NCI-H146 treated with DMSO at 0.1 percent for 48 hours (cell line): ENCODE measurements at regions not wholly inside any gene's neighbourhood (a gene's known extent, or its start where the extent isn't known, plus 50 kb on each side); places are given as distances from the start of the nearest gene placed in this dataset.
"Not testable (repeated sequence)": the region's sequence is repeated elsewhere in the genome, so short reads cannot be mapped to it uniquely, and the experiment has no call there.

Experiments
- DNase-seq: peaks from one replicate; lab custom pipeline; 2025; ENCODE audit not compliant: unreplicated experiment; lab: John Stamatoyannopoulos, UW

DNA sequence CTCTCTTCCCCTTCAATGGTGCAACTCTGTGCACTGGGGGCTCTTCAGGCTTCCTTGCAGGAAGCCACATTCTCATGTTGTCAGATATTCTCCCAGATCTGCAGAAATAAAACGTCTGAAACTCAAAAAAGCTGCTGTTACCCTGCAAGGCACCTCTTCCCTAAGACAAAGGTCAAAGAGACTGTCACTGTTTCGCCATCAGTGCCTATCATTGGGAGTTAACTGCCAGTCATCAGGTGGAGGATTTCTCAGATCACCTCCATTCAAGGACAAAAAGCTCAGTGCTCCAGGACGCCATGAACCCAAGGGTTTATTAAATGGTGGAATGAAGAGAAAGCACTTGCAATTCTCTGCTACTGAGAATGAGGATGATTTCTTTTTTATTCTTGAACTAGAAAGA, 144.6 kb upstream of the PALS2 start:
- DNase-seq, result no peak

DNA sequence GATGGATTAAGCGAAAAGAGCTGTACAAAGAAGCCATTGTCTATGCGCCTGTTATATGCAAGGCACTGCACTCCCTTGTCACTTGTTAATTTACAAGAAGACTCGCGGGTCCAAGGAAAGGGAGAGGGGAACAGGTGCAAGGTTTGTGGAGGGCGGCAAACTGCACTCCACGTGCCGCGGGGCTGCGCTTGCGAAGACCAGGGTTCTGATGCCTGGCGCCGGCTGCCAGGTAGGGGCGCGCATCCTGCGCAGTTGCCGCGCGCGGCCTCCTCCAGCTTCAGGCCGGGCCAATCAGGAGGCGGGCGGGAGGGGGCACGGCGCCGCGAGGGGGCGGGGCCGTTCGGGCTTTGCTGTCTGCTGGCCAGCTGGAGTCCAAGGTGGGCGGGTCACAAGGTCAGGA, 140.6 kb upstream of the PALS2 start:
- no peak for DNase-seq

DNA sequence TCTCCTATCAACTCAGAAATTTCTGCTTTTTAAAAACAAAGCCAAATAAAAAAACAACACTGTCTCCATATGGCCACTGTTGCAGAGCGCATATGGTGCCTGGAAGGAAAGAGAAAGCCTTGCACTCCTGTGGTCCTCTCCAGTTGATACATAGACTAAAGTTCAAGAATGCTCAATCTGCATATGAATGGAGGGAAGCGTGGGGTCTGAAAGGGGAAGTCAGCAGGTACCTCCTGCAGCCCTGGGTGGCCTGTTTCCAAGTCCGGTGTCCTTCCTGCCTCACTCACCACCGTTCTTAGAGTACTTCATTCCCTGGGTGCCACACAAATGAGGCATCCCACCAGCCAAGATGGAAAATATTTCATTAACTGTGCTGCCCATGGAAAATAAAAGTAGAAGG, 138.3 kb upstream of the PALS2 start:
- DNase-seq, result peak; percentile 44

DNA sequence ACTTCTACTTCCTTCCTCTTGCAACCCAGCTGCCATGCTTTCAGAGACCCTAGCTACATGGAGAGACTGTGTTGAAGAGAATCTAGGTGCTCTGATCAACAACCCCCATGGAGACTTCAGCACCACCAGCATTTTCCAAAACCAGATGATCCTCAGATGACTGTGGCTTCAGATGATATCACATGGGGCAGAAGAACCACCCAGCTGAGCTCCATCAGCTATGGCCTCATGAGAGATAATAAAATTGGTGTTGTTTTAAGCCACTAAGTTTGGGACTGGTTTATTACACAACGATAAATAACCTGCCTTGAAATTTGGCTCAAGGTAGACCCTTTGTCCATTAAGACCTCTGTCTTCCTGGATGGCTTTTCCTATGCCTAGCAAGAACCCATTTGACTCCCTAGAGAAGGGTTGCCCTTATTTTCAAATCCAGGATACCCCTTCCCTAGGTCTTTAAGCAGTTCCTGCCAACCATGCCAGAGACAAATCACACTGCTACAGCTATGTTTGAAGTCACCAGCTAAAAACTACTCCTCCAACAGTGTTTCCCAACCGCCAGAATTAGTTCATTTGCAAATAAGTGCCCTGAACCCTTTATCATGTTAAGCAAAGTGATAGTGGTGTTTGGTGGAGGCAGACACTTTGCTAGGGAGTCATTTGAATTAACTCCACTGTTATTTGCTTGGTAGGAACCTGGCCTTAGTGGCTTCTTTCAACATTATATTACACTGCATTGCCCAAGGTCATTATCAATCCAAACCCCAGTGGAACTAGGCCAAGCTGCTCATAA, 136.9 kb upstream of the PALS2 start:
- DNase-seq, result no peak

DNA sequence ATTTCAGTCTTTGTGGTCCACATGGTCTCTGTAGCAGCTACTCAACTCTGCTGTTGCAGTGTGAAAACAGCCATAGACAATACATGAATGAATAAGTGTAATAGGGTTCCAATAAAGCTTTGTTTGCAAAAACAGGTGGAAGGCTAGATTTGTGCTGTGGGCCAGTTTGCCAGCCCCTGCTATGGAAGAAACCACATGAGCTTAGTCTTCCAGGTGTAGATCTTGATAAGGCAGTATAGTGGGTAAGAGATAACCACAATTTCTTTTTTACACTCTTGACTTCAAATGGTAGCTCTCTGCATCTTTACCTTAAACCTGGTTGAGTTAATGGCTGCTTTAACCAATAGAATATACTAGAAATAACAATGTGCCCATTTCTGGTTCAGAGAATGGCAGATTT, 135.0 kb upstream of the PALS2 start:
- no peak for DNase-seq

DNA sequence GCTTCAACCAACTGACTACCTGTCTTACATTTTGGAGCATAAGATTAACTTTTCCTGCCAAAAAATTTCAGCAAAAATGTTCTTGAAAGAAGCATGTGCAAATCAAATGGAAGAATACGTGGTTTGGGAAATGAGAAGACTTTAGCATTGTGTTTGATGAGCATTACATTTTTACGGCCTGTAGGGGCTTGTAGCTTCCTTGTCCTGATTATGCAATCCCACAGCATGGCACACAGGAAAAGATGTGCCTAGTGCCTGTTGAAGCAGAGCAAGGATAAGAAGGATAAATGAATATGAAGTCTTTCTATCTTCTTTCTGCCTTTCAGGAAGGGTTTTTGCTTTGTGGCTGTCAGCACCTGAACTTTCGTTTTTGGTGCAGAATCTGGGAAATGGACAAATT, 134.1 kb upstream of the PALS2 start:
- DNase-seq, result not testable (repeated sequence)

DNA sequence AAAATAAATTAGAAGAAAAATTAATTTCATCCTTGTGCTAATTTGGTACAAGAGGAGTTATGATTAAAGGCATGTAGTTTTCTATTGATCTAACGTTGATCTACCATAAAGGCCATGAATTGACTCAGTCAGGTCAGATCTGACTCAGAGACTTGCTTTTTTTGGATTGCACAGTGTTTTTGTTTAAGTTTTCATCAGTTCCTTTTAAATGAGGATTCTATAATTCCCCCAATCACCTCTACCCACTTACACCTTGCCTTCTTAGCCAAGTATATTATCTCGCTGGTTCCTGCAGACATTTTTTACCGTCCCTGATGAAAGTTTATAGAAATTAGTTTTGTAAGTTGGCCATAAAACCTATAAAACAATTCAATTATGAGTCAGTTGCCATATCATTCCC, 132.4 kb upstream of the PALS2 start:
- no peak for DNase-seq

DNA sequence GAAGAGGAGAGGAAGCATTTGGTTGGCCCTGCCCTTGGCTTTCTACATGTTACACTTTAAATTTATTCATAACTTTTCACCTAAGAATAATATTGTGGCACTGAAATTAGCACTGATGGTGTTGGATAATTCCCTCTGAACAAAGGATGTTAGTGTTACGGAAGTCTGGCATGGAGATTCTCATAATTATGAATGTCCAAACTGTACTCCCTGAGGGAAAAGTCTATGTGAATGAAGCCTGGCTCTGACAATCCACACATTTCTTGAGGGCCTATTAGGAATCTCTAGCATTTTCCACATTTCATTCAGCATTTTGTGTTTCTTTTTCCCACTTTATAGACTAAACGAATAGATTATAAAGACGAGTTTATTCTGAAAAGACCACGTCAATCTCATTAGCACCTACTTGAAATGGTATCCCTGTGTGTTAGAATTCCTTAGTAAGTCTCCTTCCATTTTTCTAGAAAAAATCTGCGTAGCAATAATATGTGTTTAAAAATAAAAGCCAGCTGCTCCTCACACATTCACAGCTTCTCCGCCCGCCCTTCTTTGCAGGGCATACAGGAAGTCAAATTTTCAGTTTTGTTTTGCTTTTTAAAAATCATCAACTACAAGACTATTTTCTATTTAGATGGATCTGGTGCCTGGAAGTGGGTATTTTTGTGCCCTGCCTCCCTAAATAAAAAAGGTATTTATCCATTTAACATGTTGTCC, 131.8 kb upstream of the PALS2 start:
- no peak for DNase-seq

DNA sequence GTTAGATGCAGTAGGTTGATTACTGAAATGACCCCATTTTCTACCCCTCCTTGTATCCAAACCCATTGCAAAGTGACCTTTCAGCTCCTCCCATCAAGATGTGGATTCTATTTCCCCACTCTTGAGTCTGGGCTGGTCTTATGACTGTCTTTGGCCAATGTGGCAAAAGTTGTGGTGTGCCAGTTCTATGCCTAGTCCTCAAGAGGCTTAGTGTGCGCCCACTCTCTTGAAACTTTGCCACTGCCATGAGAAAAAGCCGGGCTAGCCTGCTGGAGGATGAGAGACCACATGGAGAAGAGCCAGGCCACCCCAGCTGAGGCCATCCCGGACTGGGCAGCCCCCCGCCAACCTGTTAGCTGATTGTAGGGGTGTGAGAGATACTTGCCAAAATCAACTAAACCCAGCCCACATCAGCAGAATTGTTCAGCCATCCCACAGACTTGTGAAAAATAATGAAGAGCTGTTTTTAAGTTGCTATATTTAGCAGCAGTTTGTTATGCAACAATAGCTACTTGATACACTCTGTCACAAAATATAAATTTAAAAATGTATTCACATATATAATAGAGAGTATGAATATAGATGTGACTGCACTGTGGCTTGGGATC, 131.0 kb upstream of the PALS2 start:
- no peak for DNase-seq

DNA sequence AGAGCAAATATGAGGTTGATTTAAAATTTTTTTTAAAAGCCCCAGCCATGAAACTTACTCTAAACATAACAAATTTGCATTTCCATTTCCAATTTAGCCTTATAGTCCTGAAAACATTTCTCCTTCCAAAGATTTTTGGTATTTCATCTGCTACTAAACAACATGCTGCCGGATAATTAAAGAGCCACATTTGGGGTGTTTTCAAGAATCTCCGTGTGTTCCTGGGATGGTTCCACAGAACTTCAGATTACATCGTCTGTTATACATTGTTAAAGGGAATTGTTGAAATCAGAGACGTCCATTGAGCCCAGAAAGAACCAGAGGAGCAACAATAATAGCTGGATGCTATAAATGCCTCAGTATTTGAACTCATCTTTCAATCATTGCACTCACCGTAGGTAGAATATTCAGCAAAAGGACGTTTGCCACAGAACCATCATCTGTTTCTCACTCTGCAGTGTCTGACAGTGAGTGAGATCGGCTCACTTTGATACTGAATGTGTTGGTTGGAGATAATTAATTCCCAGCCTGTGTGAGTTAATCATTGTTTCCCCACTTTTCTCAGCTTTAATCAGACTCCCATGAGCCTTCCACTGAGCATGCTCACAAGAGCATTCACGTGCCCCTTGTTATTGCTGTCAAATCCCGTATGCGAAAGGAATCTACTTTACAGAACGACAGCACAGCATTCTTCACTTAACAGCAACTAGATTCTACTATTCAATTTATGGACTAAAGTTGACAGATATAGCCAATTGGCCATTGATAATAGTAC, 128.4 kb upstream of the PALS2 start:
- DNase-seq, result no peak

DNA sequence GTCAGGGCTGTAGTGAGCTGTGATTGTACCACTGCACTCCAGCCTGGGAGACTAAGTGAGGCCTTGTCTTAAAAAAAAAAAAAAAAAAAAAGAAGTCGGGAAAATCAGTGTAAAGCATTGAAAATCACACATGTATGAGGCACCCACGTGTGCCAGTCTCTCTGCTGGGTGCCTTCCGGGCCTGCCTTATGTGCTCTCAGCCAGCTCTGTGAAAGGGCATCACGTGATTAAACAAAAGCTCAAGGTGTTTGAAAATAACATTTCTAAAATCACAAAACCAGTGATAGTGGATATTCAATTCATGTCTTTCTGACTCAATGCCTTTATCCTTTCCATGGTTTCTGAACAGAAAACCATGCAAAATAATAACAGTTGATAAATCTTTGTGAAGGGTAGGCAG, 125.2 kb upstream of the PALS2 start:
- no peak for DNase-seq

DNA sequence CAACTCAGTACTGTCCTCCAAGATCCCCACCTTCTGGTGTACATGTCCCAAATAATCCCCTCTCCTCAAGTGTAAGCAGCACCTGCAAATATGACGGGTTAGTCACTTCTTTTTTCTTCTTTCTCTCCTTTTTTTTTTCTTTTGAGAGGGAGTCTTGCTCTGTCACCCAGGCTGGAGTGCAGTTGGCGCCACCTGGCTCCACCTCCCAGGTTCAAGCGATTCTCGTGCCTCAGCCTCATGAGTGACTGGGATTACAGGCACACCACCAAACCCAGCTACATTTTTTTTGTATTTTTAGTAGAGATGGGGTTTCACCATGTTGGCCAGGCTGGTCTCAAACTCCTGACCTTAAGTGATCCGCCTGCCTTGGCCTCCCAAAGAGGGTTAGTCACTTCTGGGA, 123.8 kb upstream of the PALS2 start:
- not testable (repeated sequence) for DNase-seq

DNA sequence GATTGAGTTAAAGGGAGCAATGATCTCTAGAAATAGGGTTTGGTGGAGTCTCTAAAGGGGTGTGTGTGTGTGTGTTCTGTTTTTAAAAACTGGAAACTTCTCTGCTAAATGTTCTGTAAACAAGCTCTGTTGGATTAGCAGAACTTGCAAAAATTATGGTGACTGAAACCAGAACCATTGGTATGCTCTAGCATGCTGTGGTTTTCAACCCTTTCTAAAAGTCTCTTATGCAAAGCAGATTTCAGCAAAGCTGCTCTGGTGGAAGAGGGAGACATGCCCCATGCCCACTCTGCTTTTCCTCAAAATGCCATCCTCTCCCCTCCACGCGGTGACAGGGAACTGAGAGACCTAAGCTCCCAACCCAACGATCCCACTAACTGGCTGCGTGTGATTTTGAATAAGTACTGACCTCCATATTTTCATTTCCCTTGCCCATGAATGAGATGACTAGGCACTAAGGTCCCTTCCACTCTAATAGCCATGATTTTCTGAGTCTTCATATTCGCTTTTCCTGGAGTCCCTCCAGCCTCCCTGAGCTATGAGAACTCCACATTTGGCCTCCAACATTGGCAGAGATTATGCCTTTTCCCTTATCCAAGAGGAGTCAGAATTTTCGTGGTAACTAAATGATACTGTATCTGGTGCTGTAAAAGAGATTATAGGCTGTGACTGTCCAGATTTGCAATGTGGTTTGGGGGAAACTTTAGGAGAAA, 117.3 kb upstream of the PALS2 start:
- DNase-seq, result no peak

DNA sequence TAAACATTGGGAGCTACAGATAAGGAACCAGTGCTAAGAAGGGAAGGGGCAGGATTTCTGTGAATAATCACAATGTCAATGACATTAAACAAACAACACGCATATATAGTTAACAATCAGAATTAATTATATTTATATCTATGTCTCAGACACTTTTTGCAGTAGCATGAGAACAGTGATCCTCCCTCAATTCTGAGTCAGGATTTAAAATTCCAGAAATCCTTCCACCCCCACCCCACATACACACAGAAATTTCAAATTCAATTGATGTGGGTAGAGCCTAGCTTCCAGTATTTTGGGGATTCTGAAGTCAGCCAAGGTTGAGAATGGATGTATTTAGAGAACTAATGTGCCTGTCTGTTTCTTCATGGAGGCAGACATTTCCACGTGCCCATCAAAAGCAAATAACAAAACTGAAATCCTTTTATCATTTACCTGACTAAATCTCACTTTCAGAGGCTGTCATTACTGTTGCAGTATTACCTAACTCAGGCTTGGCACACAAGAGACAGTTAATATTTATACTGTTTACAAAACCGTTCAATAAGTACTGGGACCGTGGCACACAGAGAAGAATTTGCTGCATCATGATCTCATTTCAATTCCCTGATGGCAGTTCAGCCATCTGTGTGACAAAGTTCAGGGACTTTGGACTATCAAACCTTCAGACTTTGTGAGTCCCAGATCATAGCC, 116.6 kb upstream of the PALS2 start:
- DNase-seq, result no peak

DNA sequence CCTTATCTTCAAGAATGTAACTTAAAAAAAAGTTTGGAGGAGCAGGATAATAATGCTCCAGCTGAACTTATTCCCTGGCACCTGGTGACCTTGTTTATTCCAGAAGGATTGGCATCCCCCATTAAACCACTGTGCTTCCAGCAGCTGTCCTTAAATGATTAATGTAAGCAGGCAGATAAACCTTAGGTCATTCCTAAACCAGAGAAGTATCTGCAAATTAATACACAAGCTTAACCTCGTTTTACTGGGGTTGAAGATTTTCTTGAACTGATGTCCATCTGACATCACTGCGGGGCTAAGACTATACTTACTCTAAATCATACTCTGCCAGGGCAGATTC, 116.1 kb upstream of the PALS2 start:
- DNase-seq, result no peak

DNA sequence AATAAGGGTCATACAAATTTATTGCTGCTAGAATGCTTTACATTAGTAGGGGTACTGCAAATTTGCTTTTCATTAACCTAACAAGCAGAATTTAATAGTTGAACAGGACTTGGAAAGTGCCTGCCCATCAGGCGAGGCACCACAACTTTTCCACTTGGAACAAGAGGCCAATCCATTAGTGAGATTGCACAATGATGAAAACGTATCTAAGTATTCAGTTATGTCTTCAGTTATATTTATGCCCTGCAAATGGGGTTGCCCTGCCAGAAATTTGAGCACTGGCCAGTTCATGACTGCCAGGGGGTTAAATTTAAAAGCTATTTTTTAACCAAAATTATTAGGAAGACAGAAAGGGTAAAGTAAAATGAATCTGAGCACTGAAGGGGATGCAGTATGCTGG, 111.1 kb upstream of the PALS2 start:
- no peak for DNase-seq

DNA sequence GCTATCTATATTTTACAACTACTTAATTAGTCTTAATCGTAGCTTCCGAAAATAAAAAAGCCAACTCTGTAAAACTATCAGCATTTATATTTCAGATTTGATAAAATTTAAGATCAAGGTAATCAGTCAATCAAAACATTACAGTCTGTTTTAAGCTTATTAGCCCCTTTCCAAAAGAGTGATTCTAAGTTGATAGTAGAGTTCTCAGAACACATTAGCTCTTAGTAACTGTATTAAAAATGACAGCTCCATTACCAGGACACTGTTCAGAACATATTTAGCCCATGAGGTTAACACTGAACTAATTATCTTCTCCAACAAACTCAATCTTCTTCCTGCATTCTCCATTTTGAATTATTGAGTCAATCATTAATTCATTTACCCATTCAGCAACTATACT, 110.3 kb upstream of the PALS2 start:
- DNase-seq, result no peak

DNA sequence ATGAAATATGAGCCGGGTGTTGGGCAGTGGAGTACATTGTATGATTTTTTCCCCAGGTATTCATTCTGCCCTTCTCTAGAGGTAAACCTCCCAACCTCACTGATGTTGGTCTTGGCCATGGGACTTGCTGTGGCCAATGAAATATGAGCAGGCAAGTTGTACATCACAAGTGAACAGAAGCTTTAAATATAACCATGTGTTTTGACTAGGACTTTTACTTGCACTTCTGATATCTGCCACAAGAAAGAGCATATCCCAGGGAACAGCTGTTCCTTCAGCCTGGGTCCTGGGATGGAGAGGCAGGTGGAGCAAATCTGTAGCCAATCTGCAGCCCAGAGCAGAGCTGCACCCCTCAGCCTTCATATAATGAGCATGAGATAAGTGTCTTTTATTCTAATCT, 109.8 kb upstream of the PALS2 start:
- DNase-seq, result no peak

DNA sequence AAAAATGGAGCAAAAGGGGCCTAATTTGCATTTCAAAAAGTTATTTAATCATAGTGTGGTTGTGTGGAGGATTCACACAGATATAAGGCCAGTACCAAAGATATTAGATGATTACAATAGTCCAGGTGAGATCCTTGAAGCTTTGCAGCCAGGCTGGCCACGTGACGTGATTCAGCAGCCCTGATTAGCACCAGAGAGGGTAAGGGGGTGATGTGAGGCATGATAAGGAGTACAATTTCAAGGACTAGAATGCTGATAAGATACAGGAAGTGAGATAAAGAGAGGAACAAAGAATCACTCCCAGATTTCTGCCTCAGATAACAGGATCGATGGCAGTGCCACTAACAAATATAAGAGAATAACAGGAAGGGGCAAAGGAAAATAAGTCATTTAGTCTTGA, 108.4 kb upstream of the PALS2 start:
- DNase-seq, result peak; percentile 8

DNA sequence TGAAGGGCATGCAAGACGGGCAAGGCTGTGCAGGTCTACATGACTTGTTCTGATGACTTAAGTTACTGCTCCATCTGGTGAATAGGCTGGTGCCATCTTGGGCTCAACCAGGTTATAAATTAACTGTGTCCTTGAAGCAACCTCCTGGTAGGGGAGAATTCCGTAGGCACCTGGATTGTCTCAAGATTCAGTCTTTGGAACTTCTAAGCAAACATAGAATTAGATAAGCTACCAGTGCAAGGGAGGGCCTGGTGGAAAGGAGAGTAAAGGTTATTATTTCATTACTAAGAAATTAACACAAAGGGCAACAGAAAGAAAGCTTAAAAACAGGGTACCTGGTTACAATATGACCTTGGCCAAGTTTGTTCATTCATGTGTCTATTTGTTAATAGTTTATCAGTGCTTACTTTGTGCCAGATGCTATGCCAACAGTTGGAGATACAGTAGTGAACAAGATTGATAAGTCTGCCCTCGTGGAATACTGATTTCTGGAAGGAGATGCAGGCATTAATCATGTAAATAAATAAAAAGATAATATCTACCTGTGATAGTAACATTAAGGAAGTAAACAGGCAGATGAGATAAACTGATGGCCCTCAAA, 107.0 kb upstream of the PALS2 start:
- no peak for DNase-seq
